ENCODE measurements at regions not wholly inside any gene's neighbourhood (a gene's known extent, or its start where the extent isn't known, plus 50 kb on each side); places are given as distances from the start of the nearest gene placed in this dataset.

DNA sequence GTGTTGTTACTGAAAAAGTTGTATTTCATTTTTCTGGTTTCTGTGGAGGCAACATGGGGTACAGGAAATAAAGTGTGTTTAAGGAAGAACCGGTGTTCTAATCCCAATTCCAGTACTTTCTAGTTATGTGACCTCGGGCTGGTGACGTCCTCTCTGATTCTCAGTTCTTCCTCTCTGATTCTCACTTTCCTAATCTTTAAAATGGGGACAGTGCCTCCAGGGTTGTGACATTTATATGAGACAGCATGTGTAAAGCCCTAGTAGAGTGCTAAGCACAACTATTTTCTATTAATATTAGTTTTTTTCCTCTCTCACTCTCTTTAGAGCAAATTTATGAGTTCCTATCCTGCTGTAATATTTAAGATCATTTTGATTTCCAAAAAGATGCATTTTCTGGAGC, 50.9 kb upstream of the PTPDC1 start:
- no peaks in the 10 kb centered on the region for H3K36me3 ChIP-seq
- H3K9me3 ChIP-seq: no peaks in the 10 kb centered on the region
- DNase-seq (ENCODE audit: low spot score): no peak
- peaks cover 0 to 24% of the 10 kb centered on the region in 2 donors for H3K4me1 ChIP-seq
- H3K27ac ChIP-seq: no peak overlapping the region
- H3K27me3 ChIP-seq: no peaks in the 10 kb centered on the region
- no peak for TF ChIP-seq CTCF (IDR thresholded peaks at IDR 0.05)
- H3K4me3 ChIP-seq: no peak overlapping the region

DNA sequence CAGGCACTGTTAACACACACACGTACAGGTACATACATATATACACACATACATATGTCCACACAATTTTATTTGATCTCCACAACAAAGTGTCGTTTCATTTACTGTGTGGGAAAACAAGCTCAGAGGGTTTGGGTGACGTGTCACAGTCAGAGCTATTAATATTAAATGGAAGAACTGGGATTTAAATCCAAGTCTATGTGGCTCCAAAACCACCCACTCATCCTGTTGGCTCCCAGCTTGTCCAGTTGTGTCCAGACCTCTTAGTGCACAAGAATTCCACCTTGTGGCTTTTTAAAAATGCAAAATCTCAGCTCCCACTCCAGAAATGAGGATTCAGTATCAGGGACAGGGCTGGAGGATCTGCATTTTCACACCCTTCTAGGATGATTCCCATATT, 52.3 kb upstream of the PTPDC1 start:
- Histone ChIP-seq H3K4me1 (peaks cover 0 to 24% of the 10 kb centered on the region in 2 donors), H3K27me3 (no peaks in the 10 kb centered on the region), H3K4me3 (peak overlapping the region; percentile 76 to 87), H3K9me3 (no peaks in the 10 kb centered on the region), H3K36me3 (no peaks in the 10 kb centered on the region), H3K27ac (peak overlapping the region in 1 of 2 donors; percentile 94)
- TF ChIP-seq CTCF (IDR thresholded peaks at IDR 0.05): no peak
- no peak for DNase-seq (ENCODE audit: low spot score)

- Histone ChIP-seq H3K27ac (peak overlapping the region; percentile 87 to 94), H3K9me3 (no peaks in the 10 kb centered on the region), H3K27me3 (no peaks in the 10 kb centered on the region), H3K36me3 (no peaks in the 10 kb centered on the region), H3K4me3 (peak overlapping the region; percentile 76 to 87), H3K4me1 (peaks cover 0 to 24% of the 10 kb centered on the region in 2 donors)
- DNase-seq (ENCODE audit: low spot score): no peak
- no peak for TF ChIP-seq CTCF (IDR thresholded peaks at IDR 0.05)
Measured at GRCh38 chr9:94031380-94031779, 52.9 kb upstream of the PTPDC1 start.

GRCh38 chr9:94030318-94031179, 53.7 kb upstream of the PTPDC1 start:
- TF ChIP-seq CTCF (IDR thresholded peaks at IDR 0.05): no peak
- H3K9me3 ChIP-seq: no peaks in the 10 kb centered on the region
- peaks cover 0 to 24% of the 10 kb centered on the region in 2 donors for H3K4me1 ChIP-seq
- H3K36me3 ChIP-seq: no peaks in the 10 kb centered on the region
- no peaks in the 10 kb centered on the region for H3K27me3 ChIP-seq
- peak overlapping the region; percentile 87 to 94 for H3K27ac ChIP-seq
- DNase-seq (ENCODE audit: low spot score): peak; percentile 90
- H3K4me3 ChIP-seq: peak overlapping the region; percentile 76 to 87

DNA sequence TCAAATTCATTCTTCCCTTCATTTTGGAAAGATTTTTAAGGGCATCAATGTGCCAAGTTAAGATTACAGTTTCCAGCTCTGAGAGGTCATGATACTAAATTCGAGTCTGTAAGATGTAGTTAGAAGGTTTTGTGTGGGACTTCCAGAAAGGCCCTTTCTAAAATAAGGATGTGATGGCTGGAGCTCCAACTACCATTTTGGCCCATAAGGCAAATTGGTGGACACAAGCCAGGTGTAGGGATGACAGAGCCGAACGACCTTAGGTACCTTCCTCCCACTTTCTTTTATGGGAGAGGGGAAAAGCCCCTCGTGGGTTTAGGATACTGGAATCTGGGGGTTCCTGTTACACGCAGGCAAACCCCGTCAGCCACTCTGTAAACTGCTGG, 54.3 kb upstream of the PTPDC1 start:
- peaks cover 0 to 24% of the 10 kb centered on the region in 2 donors for H3K4me1 ChIP-seq
- peak overlapping the region; percentile 76 to 87 for H3K4me3 ChIP-seq
- no peak for DNase-seq (ENCODE audit: low spot score)
- TF ChIP-seq CTCF (IDR thresholded peaks at IDR 0.05): no peak
- H3K27ac ChIP-seq: peak overlapping the region; percentile 87 to 94
- H3K36me3 ChIP-seq: no peaks in the 10 kb centered on the region
- no peaks in the 10 kb centered on the region for H3K27me3 ChIP-seq
- no peaks in the 10 kb centered on the region for H3K9me3 ChIP-seq
